HT1080 (cell line): ENCODE measurements at regions not wholly inside any gene's neighbourhood (a gene's known extent, or its start where the extent isn't known, plus 50 kb on each side); places are given as distances from the start of the nearest gene placed in this dataset.

Experiments used
- DNase-seq: peaks from one replicate; pipeline ENCODE4 v3.0.0-alpha.2; 2015; ENCODE audit warnings: low read depth

GRCh38 chr20:1798982-1799381 lies 96.2 kb upstream of the SIRPA start:
- no peak for DNase-seq

- DNase-seq, result no peak
These were observed 101.4 kb upstream of the SIRPA start for GRCh38 chr20:1793821-1794220.

GRCh38 chr20:1792274-1792673 lies 102.9 kb upstream of the SIRPA start:
- no peak for DNase-seq

- DNase-seq, result no peak
These were observed 104.8 kb upstream of the SIRPA start for GRCh38 chr20:1790386-1790785.

GRCh38 chr20:1788044-1788443 lies 107.2 kb upstream of the SIRPA start:
- DNase-seq, result no peak

GRCh38 chr20:1786486-1786885 lies 108.7 kb upstream of the SIRPA start:
- DNase-seq, result no peak

- no peak for DNase-seq
These were observed 110.6 kb upstream of the SIRPA start for GRCh38 chr20:1784586-1784985.

- DNase-seq, result no peak
These were observed 112.0 kb upstream of the SIRPA start for GRCh38 chr20:1783245-1783644.

GRCh38 chr20:1782181-1782580 lies 113.0 kb upstream of the SIRPA start:
- DNase-seq, result no peak

GRCh38 chr20:1779567-1779966 lies 115.6 kb upstream of the SIRPA start:
- DNase-seq, result no peak

- DNase-seq, result no peak
These were observed 116.9 kb upstream of the SIRPA start for GRCh38 chr20:1778338-1778737.

- DNase-seq, result no peak
These were observed 117.8 kb upstream of the SIRPA start for GRCh38 chr20:1777476-1777820.

GRCh38 chr20:1776681-1777475 lies 118.3 kb upstream of the SIRPA start:
- peak; percentile 75 for DNase-seq

GRCh38 chr20:1775117-1775516 lies 117.5 kb upstream of the SIRPG start:
- no peak for DNase-seq

GRCh38 chr20:1774479-1774878 lies 116.9 kb upstream of the SIRPG start:
- DNase-seq, result no peak

- DNase-seq, result no peak
These were observed 116.2 kb upstream of the SIRPG start for GRCh38 chr20:1773816-1774215.

GRCh38 chr20:1769491-1769890 lies 111.9 kb upstream of the SIRPG start:
- DNase-seq, result no peak

- DNase-seq, result no peak
These were observed 109.2 kb upstream of the SIRPG start for GRCh38 chr20:1766731-1767130.

GRCh38 chr20:1764136-1765033 lies 106.8 kb upstream of the SIRPG start:
- peak; percentile 69 for DNase-seq

GRCh38 chr20:1761598-1761997 lies 104.0 kb upstream of the SIRPG start:
- no peak for DNase-seq

- peak; percentile 82 for DNase-seq
These were observed 103.5 kb upstream of the SIRPG start for GRCh38 chr20:1761116-1761515.

GRCh38 chr20:1758765-1759164 lies 101.2 kb upstream of the SIRPG start:
- no peak for DNase-seq
